PC-3 (cell line): ENCODE measurements at regions not wholly inside any gene's neighbourhood (a gene's known extent, or its start where the extent isn't known, plus 50 kb on each side); places are given as distances from the start of the nearest gene placed in this dataset.

Source experiments
- ATAC-seq: fragments of 200-7000 bp; cut with Tn5 transposase; 2 replicates; pipeline ENCODE4 v1.9.1; 2020; ENCODE audit warnings: mild to moderate bottlenecking, moderate library complexity
- BruUV-seq: library from RNA; stranded (reverse); fragments of 400-500 nt; replicated peaks from 2 replicates; lab custom pipeline; 2021; lab: Mats Ljungman, UMichigan
- CTCF ChIA-PET: fragments of 300-600 bp; sonication (Branson Sonifier 250); formaldehyde crosslinking; loops from one replicate; lab custom pipeline; 2022; ENCODE audit warnings: antibody characterized with exemption; lab: Charles Lee
- POLR2A ChIA-PET: fragments of 300-600 bp; sonication (Branson Sonifier 250); formaldehyde crosslinking; loops from one replicate; lab custom pipeline; 2022; ENCODE audit warnings: antibody characterized with exemption; ENCODE audit not compliant: unreplicated experiment; lab: Charles Lee
- DNase-seq: peaks from one replicate; pipeline ENCODE4 v3.0.0-alpha.2; 2015
- H2AFZ ChIP-seq: fragments of 300-600 bp; sonication (generic); 2 replicates; pipeline ENCODE4 v1.6.0; 2016; ENCODE audit warnings: antibody characterized with exemption, low read length
- H3F3A ChIP-seq: fragments of 300-600 bp; sonication (generic); one replicate; pipeline ENCODE4 v1.6.0; 2017; ENCODE audit warnings: antibody characterized with exemption, low read length, control low read depth, mild to moderate bottlenecking; ENCODE audit not compliant: unreplicated experiment
- H3K27ac ChIP-seq: fragments of 300-600 bp; sonication (generic); 2 replicates; pipeline ENCODE4 v1.5.1; 2016; ENCODE audit warnings: mild to moderate bottlenecking, low read length
- H3K27me3 ChIP-seq: fragments of 300-600 bp; sonication (generic); 2 replicates; pipeline ENCODE4 v1.6.1; 2016; ENCODE audit warnings: low read length, mixed read lengths
- H3K36me3 ChIP-seq: fragments of 300-600 bp; sonication (generic); 2 replicates; pipeline ENCODE4 v1.6.1; 2016; ENCODE audit warnings: low read depth, mixed run types, low read length, mixed read lengths
- H3K4me1 ChIP-seq: fragments of 300-600 bp; sonication (generic); 2 replicates; pipeline ENCODE4 v1.5.1; 2016; ENCODE audit warnings: low read length; ENCODE audit not compliant: insufficient read depth
- H3K4me2 ChIP-seq: fragments of 300-600 bp; sonication (generic); 2 replicates; pipeline ENCODE4 v1.6.0; 2016; ENCODE audit warnings: low read length
- H3K4me3 ChIP-seq: fragments of 300-600 bp; sonication (generic); 2 replicates; pipeline ENCODE4 v1.5.1; 2016; ENCODE audit warnings: mild to moderate bottlenecking, low read length, mixed read lengths
- H3K79me2 ChIP-seq: fragments of 300-600 bp; sonication (generic); 2 replicates; pipeline ENCODE4 v1.6.1; 2017; ENCODE audit warnings: low read length, mixed read lengths
- H3K9ac ChIP-seq: fragments of 300-600 bp; sonication (generic); 2 replicates; pipeline ENCODE4 v1.6.0; 2016; ENCODE audit warnings: mild to moderate bottlenecking, low read length
- H3K9me2 ChIP-seq: fragments of 300-600 bp; sonication (generic); replicated peaks from 2 replicates; pipeline ENCODE4 v1.6.1; 2016; ENCODE audit warnings: mixed run types, low read length, mixed read lengths
- H3K9me3 ChIP-seq: fragments of 300-600 bp; sonication (generic); 2 replicates; pipeline ENCODE4 v1.6.1; 2016; ENCODE audit warnings: low read length, mixed read lengths
- H4K20me1 ChIP-seq: fragments of 300-600 bp; sonication (generic); 2 replicates; pipeline ENCODE4 v1.6.1; 2016; ENCODE audit warnings: low read length, mixed read lengths
- CTCF ChIP-seq: fragments of 300-600 bp; sonication (generic); conservative IDR thresholded peaks from 2 replicates; pipeline ENCODE4 v1.5.1; 2017; ENCODE audit warnings: antibody characterized with exemption, low read depth, mild to moderate bottlenecking, low read length
- EZH2 ChIP-seq: fragments of 300-600 bp; sonication (generic); IDR thresholded peaks from one replicate; pipeline ENCODE4 v1.6.1; 2017; ENCODE audit warnings: antibody characterized with exemption, mild to moderate bottlenecking, low read length; ENCODE audit not compliant: unreplicated experiment
- EZH2phosphoT487 ChIP-seq: fragments of 300-600 bp; sonication (generic); IDR thresholded peaks from 2 replicates; pipeline ENCODE4 v1.6.1; 2018; ENCODE audit warnings: mild to moderate bottlenecking, antibody characterized with exemption, low read length, borderline replicate concordance
- intact Hi-C: fragments of 100-400 bp; cut with micrococcal nuclease; formaldehyde crosslinking; loops from 2 replicates; pipeline ENCODE4 v1.9.0; 2023

- no TSS peak for BruUV-seq
- Histone ChIP-seq H3K4me3 (no peak overlapping the region), H3K79me2 (no peaks in the 10 kb centered on the region), H3K4me2 (no peak overlapping the region), H3K9me3 (no peaks in the 10 kb centered on the region), H3K9ac (no peak overlapping the region), H3K27me3 (no peaks in the 10 kb centered on the region), H4K20me1 (no peaks in the 10 kb centered on the region), H3K36me3 (no peaks in the 10 kb centered on the region), H2AFZ (no peak overlapping the region), H3K4me1 (no peaks in the 10 kb centered on the region), H3K9me2 (no peaks in the 10 kb centered on the region), H3K27ac (no peak overlapping the region), H3F3A (no peaks in the 10 kb centered on the region)
- POLR2A ChIA-PET = no interaction called here
- ATAC-seq = no peak
- no peak for TF ChIP-seq EZH2phosphoT487
- no peak for TF ChIP-seq EZH2
- TF ChIP-seq CTCF = no peak
- no peak for DNase-seq
- CTCF ChIA-PET = no interaction called here
- intact Hi-C loops = no loop called here
Observed at GRCh38 chr4:125911058-125911457, 596.3 kb downstream of the FAT4 start.

DNA sequence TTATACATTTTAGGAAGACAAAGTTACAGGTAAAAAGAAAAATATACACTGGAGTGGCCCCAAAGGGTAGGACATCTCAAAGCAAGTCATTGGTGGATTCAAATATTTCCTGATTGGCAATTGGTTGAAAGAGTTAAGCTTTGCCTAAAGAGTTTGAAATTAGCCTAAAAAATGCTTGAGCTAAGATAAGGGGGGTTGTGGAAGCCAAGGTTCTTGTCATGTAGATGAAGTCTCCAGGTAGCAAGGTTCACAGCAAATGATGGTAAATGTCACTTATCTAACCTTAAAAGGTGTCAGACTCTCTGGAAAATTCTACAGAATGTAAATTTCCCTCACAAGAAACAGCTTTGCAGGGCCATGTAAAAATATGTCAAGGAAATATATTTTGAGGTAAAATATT is 596.7 kb downstream of the FAT4 start:
- H3K9me3 ChIP-seq = no peaks in the 10 kb centered on the region
- no peaks in the 10 kb centered on the region for H3K4me1 ChIP-seq
- no peak overlapping the region for H3K9ac ChIP-seq
- no TSS peak for BruUV-seq
- H3K27me3 ChIP-seq = no peaks in the 10 kb centered on the region
- ATAC-seq (no peak), DNase-seq (no peak)
- no peak overlapping the region for H3K4me2 ChIP-seq
- H3K79me2 ChIP-seq = no peaks in the 10 kb centered on the region
- no peak overlapping the region for H3K4me3 ChIP-seq
- intact Hi-C loops = no loop called here
- no peaks in the 10 kb centered on the region for H3F3A ChIP-seq
- no peaks in the 10 kb centered on the region for H4K20me1 ChIP-seq
- H2AFZ ChIP-seq = no peak overlapping the region
- no peak overlapping the region for H3K27ac ChIP-seq
- no peaks in the 10 kb centered on the region for H3K36me3 ChIP-seq
- TF ChIP-seq CTCF = no peak
- H3K9me2 ChIP-seq = no peaks in the 10 kb centered on the region
- POLR2A ChIA-PET = no interaction called here
- CTCF ChIA-PET = no interaction called here

GRCh38 chr4:125917559-125917958 is 602.8 kb downstream of the FAT4 start:
- no peaks in the 10 kb centered on the region for H3K9me2 ChIP-seq
- no peak overlapping the region for H3K27ac ChIP-seq
- ATAC-seq (no peak), DNase-seq (no peak)
- no peaks in the 10 kb centered on the region for H3K36me3 ChIP-seq
- intact Hi-C loops = no loop called here
- no TSS peak for BruUV-seq
- ChIA-PET POLR2A (no interaction called here), CTCF (no interaction called here)
- no peaks in the 10 kb centered on the region for H3K4me1 ChIP-seq
- H3K9me3 ChIP-seq = no peaks in the 10 kb centered on the region
- no peaks in the 10 kb centered on the region for H3K79me2 ChIP-seq
- no peak overlapping the region for H2AFZ ChIP-seq
- H3K27me3 ChIP-seq = no peaks in the 10 kb centered on the region
- H3K4me2 ChIP-seq = no peak overlapping the region
- no peak overlapping the region for H3K9ac ChIP-seq
- H3K4me3 ChIP-seq = no peak overlapping the region
- TF ChIP-seq CTCF (no peak), EZH2phosphoT487 (no peak), EZH2 (no peak)
- H3F3A ChIP-seq = no peaks in the 10 kb centered on the region
- no peaks in the 10 kb centered on the region for H4K20me1 ChIP-seq
